LNCAP (cell line): ENCODE measurements at regions not wholly inside any gene's neighbourhood (a gene's known extent, or its start where the extent isn't known, plus 50 kb on each side); places are given as distances from the start of the nearest gene placed in this dataset.

ENCODE experiments used
- TF ChIP-seq, protein P1 (sequence below): fragments of 450-650 bp; IDR thresholded peaks from 2 replicates; pipeline ENCODE4 v1.5.1; 2017; ENCODE audit warnings: mild to moderate bottlenecking

DNA sequence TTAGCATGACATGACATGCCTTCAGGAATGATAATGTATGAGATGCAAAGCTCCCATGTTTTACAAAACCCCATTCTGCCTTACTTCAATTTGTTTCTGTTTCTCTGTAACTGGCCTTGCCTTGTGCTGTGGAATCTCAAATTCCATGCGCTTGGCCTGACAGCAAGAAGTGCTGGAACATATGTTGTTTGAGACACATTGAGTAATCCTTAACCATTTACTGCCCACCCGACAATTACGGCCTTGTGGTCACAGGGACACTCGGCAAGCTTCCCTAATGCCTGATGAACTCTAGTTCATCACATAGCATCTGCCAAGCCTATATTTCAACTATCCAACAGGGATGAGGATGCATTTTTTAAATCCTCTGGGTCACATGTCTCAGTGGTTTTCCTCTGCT is 226.4 kb upstream of the CASK start:
- TF ChIP-seq, protein P1, sequence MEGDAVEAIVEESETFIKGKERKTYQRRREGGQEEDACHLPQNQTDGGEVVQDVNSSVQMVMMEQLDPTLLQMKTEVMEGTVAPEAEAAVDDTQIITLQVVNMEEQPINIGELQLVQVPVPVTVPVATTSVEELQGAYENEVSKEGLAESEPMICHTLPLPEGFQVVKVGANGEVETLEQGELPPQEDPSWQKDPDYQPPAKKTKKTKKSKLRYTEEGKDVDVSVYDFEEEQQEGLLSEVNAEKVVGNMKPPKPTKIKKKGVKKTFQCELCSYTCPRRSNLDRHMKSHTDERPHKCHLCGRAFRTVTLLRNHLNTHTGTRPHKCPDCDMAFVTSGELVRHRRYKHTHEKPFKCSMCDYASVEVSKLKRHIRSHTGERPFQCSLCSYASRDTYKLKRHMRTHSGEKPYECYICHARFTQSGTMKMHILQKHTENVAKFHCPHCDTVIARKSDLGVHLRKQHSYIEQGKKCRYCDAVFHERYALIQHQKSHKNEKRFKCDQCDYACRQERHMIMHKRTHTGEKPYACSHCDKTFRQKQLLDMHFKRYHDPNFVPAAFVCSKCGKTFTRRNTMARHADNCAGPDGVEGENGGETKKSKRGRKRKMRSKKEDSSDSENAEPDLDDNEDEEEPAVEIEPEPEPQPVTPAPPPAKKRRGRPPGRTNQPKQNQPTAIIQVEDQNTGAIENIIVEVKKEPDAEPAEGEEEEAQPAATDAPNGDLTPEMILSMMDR = no peak

- TF ChIP-seq, protein P1 = no peak
Observed at GRCh38 chrX:42149281-42149680, 225.9 kb upstream of the CASK start.

GRCh38 chrX:42143866-42144592 is 220.7 kb upstream of the CASK start:
- TF ChIP-seq, protein P1 = no peak

DNA sequence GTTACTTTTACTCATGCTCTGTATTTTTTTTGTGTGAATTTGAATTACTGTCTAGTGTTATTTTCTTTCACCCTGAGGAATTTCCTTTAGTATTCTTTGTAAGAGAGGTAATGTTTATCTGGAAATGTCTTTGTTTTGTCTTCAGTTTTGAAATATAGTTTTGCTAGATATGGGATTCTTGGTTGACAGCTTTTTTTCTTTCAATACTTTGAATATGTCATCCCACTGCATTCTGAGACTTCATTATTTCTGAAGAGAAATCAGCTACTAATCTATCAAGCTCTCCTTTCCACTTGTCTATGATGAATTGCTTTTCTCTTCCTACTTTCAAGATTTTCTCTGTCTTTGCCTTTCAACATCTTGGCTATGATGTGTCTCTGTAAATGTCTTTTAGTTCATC is 217.0 kb upstream of the CASK start:
- TF ChIP-seq, protein P1 = no peak

GRCh38 chrX:42135583-42136228 is 212.4 kb upstream of the CASK start:
- TF ChIP-seq, protein P1 = no peak

GRCh38 chrX:42131856-42132255 is 208.5 kb upstream of the CASK start:
- TF ChIP-seq, protein P1 = no peak

GRCh38 chrX:42129022-42129940 is 205.9 kb upstream of the CASK start:
- TF ChIP-seq, protein P1 = no peak
